Retinal pigment epithelial cell (primary cell): ENCODE measurements at regions not wholly inside any gene's neighbourhood (a gene's known extent, or its start where the extent isn't known, plus 50 kb on each side); places are given as distances from the start of the nearest gene placed in this dataset.
"Not testable (repeated sequence)": the region's sequence is repeated elsewhere in the genome, so short reads cannot be mapped to it uniquely, and the experiment has no call there.

Source experiments
- DNase-seq: peaks from one replicate; pipeline ENCODE4 v3.0.0-alpha.2; 2010; ENCODE audit warnings: low read depth
- H3K4me3 ChIP-seq: 2 replicates; pipeline ENCODE4 v1.5.1; 2011; ENCODE audit warnings: mild to moderate bottlenecking, low read length, control low read depth, moderate library complexity
- TF ChIP-seq, protein P1 (sequence below): conservative IDR thresholded peaks from 2 replicates; pipeline ENCODE4 v1.5.1; 2011; ENCODE audit warnings: low read depth, low read length, control low read depth, inconsistent platforms

DNA sequence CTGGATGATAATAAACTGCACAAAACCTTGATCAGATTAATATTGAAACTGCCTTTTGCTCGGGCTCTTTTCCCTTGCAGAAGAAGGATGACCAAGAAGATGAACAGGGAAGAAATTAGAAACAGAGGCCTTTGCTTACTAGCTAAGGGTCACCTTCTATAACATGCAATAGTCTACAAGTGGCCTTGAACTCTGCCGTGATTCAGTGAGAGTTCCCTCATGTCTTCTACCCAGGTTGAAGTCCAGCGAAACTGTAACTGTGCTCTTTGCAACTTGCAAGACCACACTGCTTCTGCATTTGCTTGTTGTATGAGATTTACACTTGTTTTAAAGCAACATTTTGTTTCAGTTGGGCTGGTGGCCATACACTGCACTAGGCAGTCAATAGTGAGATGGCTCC is 108.4 kb downstream of the IGLL1 start:
- no peak overlapping the region for H3K4me3 ChIP-seq
- DNase-seq = no peak
- TF ChIP-seq, protein P1, sequence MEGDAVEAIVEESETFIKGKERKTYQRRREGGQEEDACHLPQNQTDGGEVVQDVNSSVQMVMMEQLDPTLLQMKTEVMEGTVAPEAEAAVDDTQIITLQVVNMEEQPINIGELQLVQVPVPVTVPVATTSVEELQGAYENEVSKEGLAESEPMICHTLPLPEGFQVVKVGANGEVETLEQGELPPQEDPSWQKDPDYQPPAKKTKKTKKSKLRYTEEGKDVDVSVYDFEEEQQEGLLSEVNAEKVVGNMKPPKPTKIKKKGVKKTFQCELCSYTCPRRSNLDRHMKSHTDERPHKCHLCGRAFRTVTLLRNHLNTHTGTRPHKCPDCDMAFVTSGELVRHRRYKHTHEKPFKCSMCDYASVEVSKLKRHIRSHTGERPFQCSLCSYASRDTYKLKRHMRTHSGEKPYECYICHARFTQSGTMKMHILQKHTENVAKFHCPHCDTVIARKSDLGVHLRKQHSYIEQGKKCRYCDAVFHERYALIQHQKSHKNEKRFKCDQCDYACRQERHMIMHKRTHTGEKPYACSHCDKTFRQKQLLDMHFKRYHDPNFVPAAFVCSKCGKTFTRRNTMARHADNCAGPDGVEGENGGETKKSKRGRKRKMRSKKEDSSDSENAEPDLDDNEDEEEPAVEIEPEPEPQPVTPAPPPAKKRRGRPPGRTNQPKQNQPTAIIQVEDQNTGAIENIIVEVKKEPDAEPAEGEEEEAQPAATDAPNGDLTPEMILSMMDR = no peak

DNA sequence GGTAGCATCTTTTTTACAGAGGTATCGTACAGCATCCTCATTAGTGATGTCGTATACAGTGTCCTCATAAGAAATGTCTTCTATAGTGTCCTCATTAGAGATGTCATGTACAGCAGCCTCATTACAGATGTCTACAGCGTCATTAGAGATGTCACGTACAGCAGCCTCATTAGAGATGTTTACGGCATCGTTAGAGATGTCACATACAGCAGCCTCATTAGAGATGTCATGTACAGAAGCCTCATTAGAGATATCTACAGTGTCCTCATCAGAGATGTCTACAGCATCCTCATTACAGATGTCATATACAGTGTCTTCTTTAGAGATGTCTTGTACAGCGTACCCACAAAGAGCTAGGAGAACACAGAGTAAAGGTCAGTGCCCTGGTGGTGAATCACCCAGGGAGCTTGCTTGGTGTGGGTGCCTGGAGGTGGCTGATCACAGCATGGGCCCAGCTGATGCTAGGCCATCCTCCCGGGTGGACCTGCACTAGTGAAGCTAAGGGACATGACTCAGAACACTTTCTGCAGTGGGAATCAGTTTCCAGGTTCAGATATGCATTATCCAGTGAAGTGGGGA is 109.2 kb downstream of the IGLL1 start:
- H3K4me3 ChIP-seq = no peak overlapping the region
- TF ChIP-seq, protein P1 = no peak
- DNase-seq = no peak

DNA sequence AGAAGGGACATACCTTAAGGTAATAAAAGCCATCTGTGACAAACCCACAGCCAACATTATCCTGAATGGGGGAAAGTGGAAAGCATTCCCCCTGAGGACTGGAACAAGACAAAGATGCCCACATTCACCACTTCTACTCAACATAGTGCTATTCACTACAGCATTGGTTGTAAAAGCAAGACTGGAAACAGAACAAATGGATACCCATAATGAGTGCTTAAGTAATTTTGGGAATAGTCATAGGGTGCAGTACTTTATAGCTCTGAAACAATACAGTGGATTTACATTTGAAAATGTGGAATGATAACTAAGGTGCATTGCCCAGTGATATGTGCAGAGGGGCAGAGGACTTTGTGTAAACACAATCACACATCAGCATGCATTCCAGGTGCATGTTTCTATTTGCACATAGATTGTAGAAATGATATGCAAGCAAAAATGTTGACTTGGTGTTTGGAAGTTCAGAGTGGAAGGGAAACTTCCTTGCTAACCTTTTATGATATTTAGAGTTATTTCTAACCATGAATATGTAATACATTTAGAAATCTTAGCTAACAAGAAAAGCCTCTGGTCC is 112.3 kb downstream of the IGLL1 start:
- DNase-seq = no peak
- TF ChIP-seq, protein P1 = no peak
- H3K4me3 ChIP-seq = no peak overlapping the region

DNA sequence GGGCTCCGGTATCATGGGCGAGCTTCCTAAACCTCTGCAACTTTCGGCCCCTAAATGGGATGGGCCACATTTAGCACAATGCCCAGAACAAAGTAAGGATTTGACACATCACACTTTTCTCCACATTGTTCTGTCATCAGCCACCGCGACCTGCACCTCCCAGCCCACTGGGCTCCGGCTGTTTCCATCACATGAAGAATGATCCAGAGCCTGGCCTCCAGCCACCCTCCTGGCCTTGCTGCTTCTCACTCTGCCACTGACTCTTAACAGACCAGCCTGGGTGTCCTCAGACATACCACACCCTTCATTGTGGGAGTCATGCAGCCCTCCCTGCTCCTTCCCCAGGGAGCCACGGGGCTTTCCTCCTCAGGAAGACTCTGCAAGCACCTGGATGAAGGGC is 113.7 kb downstream of the IGLL1 start:
- H3K4me3 ChIP-seq = no peak overlapping the region
- TF ChIP-seq, protein P1 = no peak
- DNase-seq = peak; percentile 59

DNA sequence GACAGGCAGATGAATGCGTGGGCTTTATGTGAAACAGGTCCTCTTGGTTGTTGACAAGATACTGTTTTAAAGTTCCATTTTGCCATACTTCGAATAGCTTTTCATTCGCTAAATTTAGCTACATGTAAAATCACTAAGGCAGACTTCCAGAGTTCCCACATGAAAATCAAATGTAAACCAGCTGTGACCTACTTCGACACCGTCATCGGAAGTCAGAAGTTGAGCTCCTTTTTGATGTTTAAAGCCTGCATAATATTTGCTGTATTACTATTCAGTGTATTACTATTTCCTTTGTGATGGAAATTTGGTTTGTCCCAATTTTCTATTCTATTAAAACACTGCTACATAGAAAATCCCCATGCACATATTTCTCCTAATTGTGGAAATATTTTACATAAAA is 115.3 kb downstream of the IGLL1 start:
- not testable (repeated sequence) for H3K4me3 ChIP-seq, DNase-seq

DNA sequence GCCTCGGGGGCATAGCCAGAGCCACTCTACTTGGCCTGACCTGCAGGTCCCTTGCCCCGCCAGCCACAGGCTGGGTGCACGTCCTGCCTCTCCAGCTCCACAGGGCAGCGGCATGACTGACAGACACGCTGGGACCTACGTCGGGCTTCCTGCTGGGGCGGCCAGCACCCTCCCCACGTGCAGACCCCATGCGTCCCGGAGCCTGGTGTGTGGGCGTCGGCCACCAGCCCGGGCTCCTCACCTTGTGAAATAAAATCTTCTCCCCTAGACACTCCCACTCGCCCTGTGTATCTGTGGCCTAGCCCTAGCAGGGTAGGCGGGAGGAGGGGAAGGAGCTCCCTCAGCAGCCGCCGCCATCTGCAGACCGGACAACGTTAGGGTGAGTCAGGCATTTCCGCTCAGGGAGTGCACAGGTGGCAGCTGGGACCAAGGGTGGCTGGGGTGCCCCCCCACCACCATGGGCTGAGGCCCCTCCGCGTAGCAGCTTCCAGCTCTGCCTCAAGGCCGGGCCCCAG is 119.5 kb downstream of the IGLL1 start:
- not testable (repeated sequence) for DNase-seq

DNA sequence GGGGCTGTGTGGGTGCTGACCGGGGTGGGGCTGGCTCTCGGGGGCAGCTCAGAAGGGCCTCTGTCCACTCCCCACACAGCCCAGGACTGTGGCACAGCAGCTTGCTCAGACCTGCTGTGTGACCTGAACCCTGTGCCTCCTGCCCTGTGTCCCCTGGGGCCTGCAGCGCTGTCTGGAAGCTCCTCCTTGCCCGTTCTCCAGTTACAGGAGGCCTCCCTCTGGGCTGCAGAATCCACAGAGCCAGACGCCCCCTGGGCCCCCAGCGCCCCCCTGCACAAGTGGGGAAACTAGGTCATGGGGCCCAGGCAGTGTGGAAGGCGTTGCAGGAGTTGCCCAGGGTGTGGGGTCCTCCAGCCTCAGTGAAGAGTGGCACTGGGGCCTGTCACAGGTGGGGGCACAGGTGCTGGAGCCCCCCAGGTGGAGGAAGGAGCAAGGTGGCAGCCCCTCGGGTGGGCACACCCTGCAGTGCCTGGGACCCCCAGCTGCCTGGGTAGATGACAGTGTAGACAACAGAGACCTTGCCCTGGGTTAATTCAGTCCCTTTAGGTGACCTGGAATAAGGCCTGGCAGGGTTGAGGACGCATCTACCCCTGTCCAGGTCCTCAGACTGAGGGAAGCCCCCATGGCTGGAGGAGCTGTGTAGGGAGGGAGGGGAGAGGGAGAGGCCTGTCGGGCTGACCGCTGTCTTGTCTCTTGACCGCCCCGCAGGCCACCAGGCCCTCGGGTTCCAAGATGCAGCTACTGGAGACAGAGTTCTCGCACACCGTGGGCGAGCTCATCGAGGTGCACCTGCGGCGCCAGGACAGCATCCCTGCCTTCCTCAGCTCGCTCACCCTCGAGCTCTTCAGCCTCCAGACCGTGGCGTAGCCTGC is 120.2 kb downstream of the IGLL1 start:
- not testable (repeated sequence) for DNase-seq, H3K4me3 ChIP-seq

More for the DNA sequence above, 119.5 kb downstream of the IGLL1 start:
- not testable (repeated sequence) for H3K4me3 ChIP-seq

DNA sequence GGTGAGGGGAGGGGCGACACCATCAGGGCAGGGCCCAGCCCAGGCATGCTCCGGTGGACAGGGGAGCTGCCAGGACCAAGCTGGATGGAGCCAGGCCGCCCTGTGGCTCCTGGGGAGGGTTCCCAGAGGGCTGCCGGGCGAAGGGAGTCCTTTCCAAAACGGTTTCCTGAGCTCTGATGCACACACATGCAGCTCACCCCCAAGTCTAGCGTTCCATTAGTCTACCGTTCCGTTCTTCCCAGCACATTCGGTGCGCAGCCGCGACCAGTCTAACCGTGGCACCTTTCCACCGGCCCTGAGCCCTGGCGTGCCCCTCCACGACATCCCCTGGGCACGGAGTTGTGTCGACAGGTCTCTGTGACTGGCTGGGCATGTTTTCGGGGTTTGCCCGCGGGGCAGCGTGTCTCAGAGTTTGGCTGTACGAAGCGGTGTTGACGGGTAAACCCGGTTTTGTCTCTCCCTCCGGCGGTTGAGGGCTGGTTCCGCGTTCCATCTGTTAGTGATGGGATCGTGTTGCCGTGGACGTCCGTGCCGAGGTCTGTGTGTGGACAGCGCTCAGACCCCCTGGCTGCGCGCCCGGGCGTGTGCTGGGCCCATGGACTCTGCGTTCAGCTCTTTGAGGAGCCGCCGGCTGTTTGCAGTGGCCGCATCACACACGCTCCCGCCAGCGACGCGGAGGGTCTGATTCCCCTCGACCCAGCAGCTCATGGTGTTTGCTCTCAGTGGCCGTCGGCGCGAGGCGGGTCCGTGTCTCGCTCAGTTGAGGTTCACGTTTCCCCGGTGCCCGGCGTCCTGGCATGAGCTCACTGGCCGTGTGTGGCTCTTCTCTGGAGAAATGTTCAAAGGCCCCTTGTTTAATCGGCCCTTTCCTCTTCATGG is 121.2 kb downstream of the IGLL1 start:
- no peak overlapping the region for H3K4me3 ChIP-seq
- DNase-seq = no peak
- TF ChIP-seq, protein P1 = no peak
